ENCODE measurements at regions not wholly inside any gene's neighbourhood (a gene's known extent, or its start where the extent isn't known, plus 50 kb on each side); places are given as distances from the start of the nearest gene placed in this dataset.

- Histone ChIP-seq H3K36me3 (no peaks in the 10 kb centered on the region), H3K4me1 (no peaks in the 10 kb centered on the region), H3K9me3 (no peaks in the 10 kb centered on the region), H3K27ac (no peak overlapping the region), H3K27me3 (no peaks in the 10 kb centered on the region), H3K4me3 (no peak overlapping the region)
- 84 to 93% methylated on average over 1 of the region's 1 CpG for WGBS, 2 donors
- DNase-seq, result no peak
- TF ChIP-seq POLR2AphosphoS5 (IDR thresholded peaks at IDR 0.05) (no peak), POLR2A (IDR thresholded peaks at IDR 0.05) (no peak), CTCF (IDR thresholded peaks at IDR 0.05) (no peak)
- intact Hi-C loops (cut with DNase I), result no loop called here
Measured at GRCh38 chr13:87779426-87779825, 108.3 kb downstream of the SLITRK5 start.

GRCh38 chr13:87783366-87783765 lies 112.2 kb downstream of the SLITRK5 start:
- DNase-seq, result no peak
- no peaks in the 10 kb centered on the region for H3K27me3 ChIP-seq
- H3K4me3 ChIP-seq, result no peak overlapping the region
- no peak overlapping the region for H3K27ac ChIP-seq
- H3K9me3 ChIP-seq, result no peaks in the 10 kb centered on the region
- 88 to 89% methylated on average over 5 of the region's 5 CpGs for WGBS, 2 donors
- no peaks in the 10 kb centered on the region for H3K36me3 ChIP-seq
- H3K4me1 ChIP-seq, result no peaks in the 10 kb centered on the region
- no peak for TF ChIP-seq POLR2AphosphoS5 (IDR thresholded peaks at IDR 0.05)
- TF ChIP-seq POLR2A (IDR thresholded peaks at IDR 0.05), result no peak
- TF ChIP-seq CTCF (IDR thresholded peaks at IDR 0.05), result no peak
- no peak for TF ChIP-seq EP300 (IDR thresholded peaks at IDR 0.05)
- intact Hi-C loops (cut with DNase I), result no loop called here

GRCh38 chr13:87788363-87788762 lies 117.2 kb downstream of the SLITRK5 start:
- Histone ChIP-seq H3K4me1 (no peaks in the 10 kb centered on the region), H3K27me3 (no peaks in the 10 kb centered on the region), H3K27ac (no peak overlapping the region), H3K36me3 (no peaks in the 10 kb centered on the region), H3K4me3 (no peak overlapping the region), H3K9me3 (no peaks in the 10 kb centered on the region)
- 85 to 86% methylated on average over 4 of the region's 4 CpGs for WGBS, 2 donors
- intact Hi-C loops (cut with DNase I), result no loop called here
- no peak for DNase-seq
- no peak for TF ChIP-seq POLR2A (IDR thresholded peaks at IDR 0.05)
- TF ChIP-seq EP300 (IDR thresholded peaks at IDR 0.05), result no peak
- TF ChIP-seq POLR2AphosphoS5 (IDR thresholded peaks at IDR 0.05), result no peak
- TF ChIP-seq CTCF (IDR thresholded peaks at IDR 0.05), result no peak

- Histone ChIP-seq H3K4me1 (no peaks in the 10 kb centered on the region), H3K9me3 (no peaks in the 10 kb centered on the region), H3K27ac (no peak overlapping the region), H3K36me3 (no peaks in the 10 kb centered on the region), H3K27me3 (no peaks in the 10 kb centered on the region), H3K4me3 (no peak overlapping the region)
- intact Hi-C loops (cut with DNase I), result no loop called here
- no peak for TF ChIP-seq EP300 (IDR thresholded peaks at IDR 0.05)
- no peak for TF ChIP-seq POLR2A (IDR thresholded peaks at IDR 0.05)
- no peak for TF ChIP-seq POLR2AphosphoS5 (IDR thresholded peaks at IDR 0.05)
- TF ChIP-seq CTCF (IDR thresholded peaks at IDR 0.05), result no peak
- 62 to 70% methylated on average over 6 of the region's 6 CpGs for WGBS, 2 donors
- no peak for DNase-seq
Measured at GRCh38 chr13:87792878-87793277, 121.7 kb downstream of the SLITRK5 start.

- WGBS, 2 donors, result 56 to 75% methylated on average over 2 of the region's 2 CpGs
- H3K27me3 ChIP-seq, result no peaks in the 10 kb centered on the region
- no peaks in the 10 kb centered on the region for H3K9me3 ChIP-seq
- H3K4me3 ChIP-seq, result no peak overlapping the region
- no peak for DNase-seq
- H3K36me3 ChIP-seq, result no peaks in the 10 kb centered on the region
- H3K4me1 ChIP-seq, result no peaks in the 10 kb centered on the region
- intact Hi-C loops (cut with DNase I), result no loop called here
- no peak overlapping the region for H3K27ac ChIP-seq
- TF ChIP-seq CTCF (IDR thresholded peaks at IDR 0.05), result no peak
Measured at GRCh38 chr13:87798536-87798935, 127.4 kb downstream of the SLITRK5 start.

Measured in sigmoid colon (tissue), 6 donors.